ENCODE measurements at regions not wholly inside any gene's neighbourhood (a gene's known extent, or its start where the extent isn't known, plus 50 kb on each side); places are given as distances from the start of the nearest gene placed in this dataset.
"Not testable (repeated sequence)": the region's sequence is repeated elsewhere in the genome, so short reads cannot be mapped to it uniquely, and the experiment has no call there.

- DNase-seq (ENCODE audit: low read depth, low spot score) = peak; percentile 48
- BruUV-seq (replicated peaks); H3K27ac ChIP-seq (ENCODE audit: low read depth, low read length); H2AFZ ChIP-seq (ENCODE audit: low read depth, low read length, poor library complexity, severe bottlenecking); H3K9me3 ChIP-seq (ENCODE audit: control insufficient read depth in 1 of 2, insufficient read depth in 1 of 2, low read depth in 1 of 2, low read length in 2 of 2); H3K79me2 ChIP-seq (ENCODE audit: insufficient read depth, low read length); H3K9me2 ChIP-seq (ENCODE audit: insufficient read depth); H3K9ac ChIP-seq (ENCODE audit: low read length); H3K36me3 ChIP-seq (ENCODE audit: control insufficient read depth in 1 of 2, insufficient read depth in 2 of 2, low read length in 2 of 2); H3K27me3 ChIP-seq (ENCODE audit: insufficient read depth, low read length); POLR2A ChIA-PET; intact Hi-C loops (cut with micrococcal nuclease); H3K4me3 ChIP-seq (replicated peaks in 1 of 2; ENCODE audit: low read depth in 1 of 2, low read length in 2 of 2); H4K20me1 ChIP-seq (ENCODE audit: insufficient read depth); RAD21 ChIA-PET (ENCODE audit: low non-redundant PET in 1 of 2, low total read pairs in 2 of 2, uncharacterized antibody in 2 of 2, unreplicated experiment in 2 of 2): not testable (repeated sequence)
- Histone ChIP-seq H3K4me2 (ENCODE audit: low read length) (peak overlapping the region; percentile 59), H3K4me1 (ENCODE audit: control insufficient read depth in 1 of 2, insufficient read depth in 2 of 2, low read length in 2 of 2) (peaks cover 17 to 42% of the 10 kb centered on the region in 2 experiments)
- CTCF ChIA-PET = interaction anchor here (1.6 kb wide), 1 partner anchor 23 kb away, joined by 9 read pairs; no protein-coding TSS in a partner anchor
- TF ChIP-seq CBX3 (IDR thresholded peaks at IDR 0.05; ENCODE audit: low read depth) (0 out of 2 replicates have a peak, but pooled peaks have one; percentile 30), FOSL1 (IDR thresholded peaks at IDR 0.05; ENCODE audit: low read depth) (peak; percentile 61), JUND (IDR thresholded peaks at IDR 0.05) (peak; percentile 44), SP1 (IDR thresholded peaks at IDR 0.05; ENCODE audit: low read depth) (0 out of 2 replicates have a peak, but pooled peaks have one; percentile 25)
- peak; percentile 43 for ATAC-seq
Measured at GRCh38 chr1:161417536-161417935, 49.9 kb upstream of the CFAP126 start.

Measured in HCT116 (cell line).